ENCODE measurements at regions not wholly inside any gene's neighbourhood (a gene's known extent, or its start where the extent isn't known, plus 50 kb on each side); places are given as distances from the start of the nearest gene placed in this dataset.
"Not testable (repeated sequence)": the region's sequence is repeated elsewhere in the genome, so short reads cannot be mapped to it uniquely, and the experiment has no call there.

GRCh38 chr14:59133709-59134108, 54.8 kb upstream of the DAAM1 start:
- no peak for TF ChIP-seq POLR2AphosphoS5 (IDR thresholded peaks at IDR 0.05; ENCODE audit: low read depth, low read length)
- TF ChIP-seq PAX5 (IDR thresholded peaks at IDR 0.05; ENCODE audit: insufficient read depth, low read length, severe bottlenecking): no peak
- TF ChIP-seq POLR2A (IDR thresholded peaks at IDR 0.05; ENCODE audit: low read depth, low read length): no peak
- TF ChIP-seq SPI1 (IDR thresholded peaks at IDR 0.05; ENCODE audit: low read depth, low read length): no peak
- no peak for TF ChIP-seq POU2F2 (IDR thresholded peaks at IDR 0.05; ENCODE audit: low read depth, low read length)
- no peak for TF ChIP-seq TAF1 (IDR thresholded peaks at IDR 0.05; ENCODE audit: low read depth, low read length)
- FAIRE-seq: no peak
- no peak for DNase-seq (ENCODE audit: insufficient read length, low spot score)

GRCh38 chr14:59134307-59134706, 54.2 kb upstream of the DAAM1 start:
- DNase-seq (ENCODE audit: insufficient read length, low spot score): no peak
- TF ChIP-seq POLR2A (IDR thresholded peaks at IDR 0.05; ENCODE audit: low read depth, low read length) (no peak), POLR2AphosphoS5 (IDR thresholded peaks at IDR 0.05; ENCODE audit: low read depth, low read length) (no peak), POU2F2 (IDR thresholded peaks at IDR 0.05; ENCODE audit: low read depth, low read length) (no peak), PAX5 (IDR thresholded peaks at IDR 0.05; ENCODE audit: insufficient read depth, low read length, severe bottlenecking) (no peak), TAF1 (IDR thresholded peaks at IDR 0.05; ENCODE audit: low read depth, low read length) (no peak), SPI1 (IDR thresholded peaks at IDR 0.05; ENCODE audit: low read depth, low read length) (no peak)
- FAIRE-seq: no peak

GRCh38 chr14:59137256-59137655, 51.2 kb upstream of the DAAM1 start:
- TF ChIP-seq POLR2AphosphoS5 (IDR thresholded peaks at IDR 0.05; ENCODE audit: low read depth, low read length) (no peak), SPI1 (IDR thresholded peaks at IDR 0.05; ENCODE audit: low read depth, low read length) (no peak), POLR2A (IDR thresholded peaks at IDR 0.05; ENCODE audit: low read depth, low read length) (no peak), PAX5 (IDR thresholded peaks at IDR 0.05; ENCODE audit: insufficient read depth, low read length, severe bottlenecking) (no peak), TAF1 (IDR thresholded peaks at IDR 0.05; ENCODE audit: low read depth, low read length) (no peak)
- FAIRE-seq: no peak
- no peak for DNase-seq (ENCODE audit: insufficient read length, low spot score)

- not testable (repeated sequence) for DNase-seq (ENCODE audit: insufficient read length, low spot score); FAIRE-seq
Measured at GRCh38 chr14:59138576-59138975, 49.9 kb upstream of the DAAM1 start.
